HG03097 (cell line): ENCODE measurements at regions not wholly inside any gene's neighbourhood (a gene's known extent, or its start where the extent isn't known, plus 50 kb on each side); places are given as distances from the start of the nearest gene placed in this dataset.
"Not testable (repeated sequence)": the region's sequence is repeated elsewhere in the genome, so short reads cannot be mapped to it uniquely, and the experiment has no call there.

Experiments used
- ATAC-seq: cut with Tn5 transposase; IDR thresholded peaks from one replicate; pipeline ENCODE4 v1.9.1; 2021; ENCODE audit not compliant: unreplicated experiment, low FRiP score

DNA sequence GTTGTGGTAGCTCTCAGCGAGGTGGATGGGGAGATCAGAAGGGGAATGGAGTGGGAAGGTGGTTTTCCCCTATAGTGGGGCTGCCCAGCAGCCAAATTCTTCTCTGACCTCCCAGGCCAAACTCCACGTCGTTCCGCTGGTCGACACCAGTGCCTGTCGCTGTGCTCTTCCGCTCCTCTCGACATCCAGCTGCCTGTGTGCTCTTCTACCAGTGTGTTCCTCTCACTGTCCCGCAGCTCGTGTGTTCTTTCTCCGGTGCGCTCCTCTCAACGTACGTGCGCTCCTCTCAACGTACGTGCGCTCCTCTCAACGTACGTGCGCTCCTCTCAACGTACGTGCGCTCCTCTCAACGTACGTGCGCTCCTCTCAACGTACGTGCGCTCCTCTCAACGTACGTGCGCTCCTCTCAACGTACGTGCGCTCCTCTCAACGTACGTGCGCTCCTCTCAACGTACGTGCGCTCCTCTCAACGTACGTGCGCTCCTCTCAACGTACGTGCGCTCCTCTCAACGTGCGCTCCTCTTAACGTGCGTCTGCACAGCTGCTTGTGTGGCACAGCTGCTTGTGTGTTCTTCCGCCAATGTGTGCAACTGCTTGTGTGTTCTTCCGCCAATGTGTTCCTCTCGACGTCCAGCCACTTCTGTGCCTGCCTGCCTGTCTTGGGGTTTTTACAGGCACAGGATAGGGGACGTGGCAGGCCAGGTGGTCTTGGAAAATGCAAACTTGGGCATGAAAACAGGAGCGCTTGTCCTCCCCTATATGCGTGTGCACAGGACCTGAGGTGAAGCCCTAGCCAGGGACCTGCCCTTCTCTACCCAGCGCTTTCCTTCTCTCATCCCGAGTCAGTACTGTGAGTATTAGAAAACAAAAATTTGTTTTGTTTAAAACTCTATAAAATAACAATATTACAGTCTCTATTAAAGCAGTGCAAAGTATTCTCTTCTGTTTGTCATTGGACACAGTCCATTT is 991.1 kb downstream of the GBE1 start:
- ATAC-seq = no peak

DNA sequence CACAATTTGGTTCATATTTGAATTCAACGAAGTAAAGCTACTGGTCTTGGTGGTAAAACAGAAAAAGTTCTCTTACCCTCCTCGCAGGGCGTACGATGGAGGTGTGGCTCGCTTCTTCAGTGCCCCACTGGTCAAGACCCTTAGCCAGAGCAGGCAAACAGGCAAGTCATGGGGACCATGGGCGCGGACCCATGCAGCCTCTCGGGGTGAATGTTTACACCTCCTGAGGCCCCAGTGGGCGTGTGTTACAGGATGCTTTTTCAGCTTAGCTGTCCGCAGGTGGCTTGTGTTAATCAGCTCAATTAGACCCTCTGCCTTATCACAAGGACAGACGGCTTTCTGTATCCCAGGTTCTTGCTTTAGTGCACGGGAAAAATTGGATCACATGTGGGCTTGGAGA is 991.8 kb downstream of the GBE1 start:
- no peak for ATAC-seq

DNA sequence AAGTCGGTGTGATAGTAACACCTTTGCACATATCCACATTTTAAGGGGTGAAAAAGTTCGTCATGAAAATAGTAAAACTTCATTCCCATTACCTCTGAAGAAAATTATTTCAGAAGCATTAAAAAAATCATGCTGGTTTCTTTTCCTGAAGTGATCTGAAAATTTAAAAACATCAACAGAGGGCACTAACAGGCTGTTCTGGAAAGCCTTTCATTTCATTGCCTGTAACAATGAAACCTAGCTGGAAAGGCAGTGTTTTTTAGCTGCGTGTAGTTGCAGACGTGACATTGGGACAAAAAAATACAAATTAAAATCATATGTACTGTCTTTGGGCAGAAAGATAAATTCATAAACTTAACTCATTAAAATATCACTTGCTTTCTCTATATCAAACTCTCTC is 993.8 kb downstream of the GBE1 start:
- ATAC-seq = no peak

DNA sequence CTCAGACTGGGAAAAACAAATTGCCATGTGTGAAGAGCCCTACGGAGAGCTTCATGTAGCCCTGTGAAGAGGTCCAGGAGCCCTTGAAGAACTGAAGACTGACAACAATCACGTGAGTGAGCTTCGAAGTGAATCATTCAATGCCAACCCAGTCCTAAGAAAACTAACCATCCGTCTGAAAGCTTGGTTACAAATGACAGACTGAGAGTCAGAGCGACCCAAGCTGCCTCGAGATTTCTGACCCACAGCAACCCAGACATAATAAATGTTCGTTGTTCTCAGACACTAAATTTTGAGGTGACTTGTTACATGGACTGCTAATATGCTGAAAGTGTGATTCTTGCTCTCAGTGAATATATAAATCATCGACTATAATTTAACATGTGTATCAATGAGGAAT is 987.2 kb upstream of the ROBO1 start:
- ATAC-seq = no peak

DNA sequence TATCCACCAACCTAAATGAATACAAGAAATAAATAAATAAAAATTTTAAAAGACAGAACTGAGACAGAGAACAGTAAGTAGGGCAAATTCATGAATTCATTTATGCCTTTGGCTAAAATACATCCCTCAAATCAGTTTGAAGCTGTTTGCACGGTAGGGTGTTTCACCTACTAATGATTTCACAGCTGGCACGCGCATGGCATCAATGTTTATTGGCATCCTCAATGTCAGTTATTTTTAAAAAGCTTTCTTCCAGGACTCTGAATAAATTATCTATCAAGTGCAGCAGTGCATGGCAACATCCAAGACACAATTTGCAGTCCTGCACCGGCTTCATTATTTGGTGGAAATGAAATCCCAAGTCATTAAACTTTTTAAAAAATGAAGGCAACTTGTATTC is 985.2 kb upstream of the ROBO1 start:
- ATAC-seq = no peak

DNA sequence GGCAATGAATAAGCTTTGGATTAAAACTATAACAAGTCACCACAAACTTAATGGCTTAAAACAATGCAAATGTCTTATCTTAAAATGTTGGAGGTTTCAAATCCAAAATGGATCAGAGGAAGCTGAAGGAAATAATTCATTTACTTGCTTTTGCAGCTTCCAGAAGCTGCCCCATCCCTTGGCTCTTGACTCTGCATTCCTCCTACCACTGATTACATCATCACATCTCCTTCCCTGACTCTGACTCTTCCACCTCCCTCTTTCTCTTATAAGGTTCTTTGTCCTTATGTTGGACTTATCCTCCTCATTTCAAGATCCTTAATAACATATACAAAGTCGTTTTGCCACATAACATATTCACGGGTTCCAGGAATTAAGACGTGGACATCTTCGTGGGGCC is 982.8 kb upstream of the ROBO1 start:
- no peak for ATAC-seq

DNA sequence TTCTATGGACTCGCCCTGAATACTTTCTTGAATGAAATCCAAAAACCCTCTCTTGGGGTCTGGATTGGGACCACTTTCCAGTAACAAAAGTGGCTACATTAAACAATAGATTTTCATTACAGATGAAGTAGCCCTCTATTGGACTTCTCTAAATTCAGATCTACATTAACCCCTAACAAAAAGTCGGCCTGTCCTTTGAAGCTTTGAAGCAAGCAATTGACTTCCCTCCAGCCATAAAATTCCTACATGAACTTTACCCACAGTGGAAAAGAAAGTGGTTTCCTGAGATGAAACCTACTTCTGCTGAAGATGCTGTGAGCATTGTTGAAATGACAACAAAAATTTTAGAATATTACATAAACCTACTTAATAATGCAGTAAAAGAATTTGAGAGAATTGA is 967.1 kb upstream of the ROBO1 start:
- no peak for ATAC-seq

DNA sequence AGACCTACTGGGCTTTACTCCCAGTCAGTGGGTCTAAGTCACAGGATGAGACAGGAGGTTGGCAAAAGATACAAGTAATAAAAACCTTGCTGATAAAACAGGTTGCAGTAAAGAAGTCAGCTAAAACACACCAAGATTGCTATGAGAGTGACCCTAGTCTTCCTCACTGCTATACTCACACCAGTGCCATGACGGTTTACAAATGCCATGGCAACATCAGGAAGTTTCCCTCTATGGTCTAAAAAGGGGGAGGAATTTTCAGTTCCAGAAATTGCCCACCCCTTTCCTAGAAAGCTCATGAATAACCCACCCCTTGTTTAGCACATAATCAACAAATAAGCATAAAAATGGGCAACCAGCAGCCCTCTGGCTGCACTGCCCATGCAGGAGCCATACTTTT is 966.7 kb upstream of the ROBO1 start:
- ATAC-seq = no peak

DNA sequence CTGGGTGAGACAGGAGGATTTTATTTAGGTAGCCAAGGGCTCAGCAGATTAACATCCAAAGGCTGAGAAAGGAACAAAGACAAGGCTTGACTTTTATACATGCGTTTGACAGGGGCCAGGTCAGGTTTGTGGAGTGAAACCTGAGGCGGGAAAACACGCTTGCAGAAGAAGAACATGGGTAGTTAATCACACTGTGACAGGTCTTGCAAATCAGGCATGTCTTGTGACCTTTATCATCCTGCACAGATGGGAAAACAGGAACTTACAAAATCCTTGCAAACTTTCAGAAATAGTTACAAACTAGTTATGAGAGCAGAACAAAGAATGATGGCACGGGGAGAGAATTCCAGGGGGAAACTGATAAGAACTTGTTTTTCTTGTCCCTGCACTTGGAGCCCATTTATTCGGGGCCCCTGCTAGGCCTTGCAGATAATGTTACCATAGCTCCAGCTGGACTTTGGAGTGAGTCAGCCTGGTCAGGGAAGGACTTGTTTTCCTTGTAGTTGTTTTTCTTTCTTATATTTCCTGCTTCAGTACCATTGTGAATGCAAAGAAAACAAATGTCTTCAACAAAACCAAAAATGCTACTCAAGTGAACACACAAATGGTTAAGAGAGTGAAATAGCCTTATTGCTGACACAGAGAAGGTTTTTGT is 965.9 kb upstream of the ROBO1 start:
- ATAC-seq = no peak

DNA sequence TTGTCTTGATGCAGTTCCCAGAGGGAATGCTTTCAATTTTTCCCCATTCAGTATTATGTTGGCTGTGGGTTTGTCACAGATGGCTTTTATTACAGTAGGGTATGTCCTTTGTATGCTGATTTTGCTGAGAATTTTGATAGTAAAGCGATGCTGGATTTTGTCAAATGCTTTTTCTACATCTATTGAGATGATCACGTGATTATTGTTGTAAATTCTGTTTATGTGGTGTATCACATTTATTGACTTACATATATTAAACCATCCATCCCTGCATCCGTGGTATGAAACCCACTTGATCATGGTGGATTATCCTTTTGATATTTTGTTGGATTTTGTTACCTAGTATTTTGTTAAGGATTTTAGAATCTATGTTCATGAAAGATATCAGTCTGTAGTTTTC is 959.8 kb upstream of the ROBO1 start:
- ATAC-seq = not testable (repeated sequence)

DNA sequence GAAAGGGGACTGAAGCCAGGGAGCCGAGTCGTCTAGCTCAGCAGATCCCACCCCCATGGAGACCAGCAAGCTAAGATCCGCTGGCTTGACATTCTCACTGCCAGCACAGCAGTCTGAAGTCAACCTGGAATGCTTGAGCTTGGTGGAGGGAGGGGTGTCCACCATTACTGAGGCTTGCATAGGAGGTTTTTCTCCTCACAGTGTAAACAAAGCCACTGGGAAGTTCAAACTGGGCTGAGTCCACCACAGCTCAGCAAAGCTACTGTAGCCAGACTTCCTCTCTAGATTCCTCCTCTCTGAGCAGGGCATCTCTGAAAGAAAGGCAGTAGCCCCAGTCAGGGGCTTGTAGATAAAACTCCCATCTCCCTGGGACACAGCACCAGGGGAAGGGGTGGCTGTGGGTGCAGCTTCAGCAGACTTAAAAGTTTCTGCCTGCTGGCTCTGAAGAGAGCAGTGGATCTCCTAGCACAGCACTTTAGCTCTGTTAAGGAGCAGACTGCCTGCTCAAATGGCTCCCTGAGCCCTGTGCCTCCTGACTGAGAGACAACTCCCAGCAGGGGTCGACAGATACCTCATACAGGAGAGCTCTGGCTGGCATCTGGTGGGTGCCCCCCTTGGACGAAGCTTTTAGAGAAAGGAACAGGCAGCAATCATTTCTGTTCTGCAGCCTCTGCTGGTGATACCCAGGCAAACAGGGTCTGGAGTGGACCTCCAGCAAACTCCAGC is 942.0 kb upstream of the ROBO1 start:
- not testable (repeated sequence) for ATAC-seq

DNA sequence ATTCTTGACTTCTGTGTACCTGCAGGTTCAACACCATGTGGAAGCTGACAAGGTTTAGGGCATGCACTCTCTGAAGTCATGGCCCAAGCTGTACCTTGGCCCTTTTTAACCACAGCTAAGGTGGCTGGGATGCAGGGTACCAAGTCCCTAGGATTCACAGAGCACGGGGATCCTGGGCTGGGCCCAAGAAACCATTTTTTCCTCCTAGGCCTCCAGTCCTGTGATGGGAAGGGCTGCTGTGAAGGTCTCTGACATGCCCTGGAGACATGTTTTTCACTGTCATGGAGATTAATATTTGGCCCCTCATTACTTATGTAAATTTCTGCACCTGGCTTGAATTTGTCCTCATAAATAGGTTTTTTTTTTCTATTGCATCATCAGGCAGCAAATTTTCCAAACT is 937.5 kb upstream of the ROBO1 start:
- no peak for ATAC-seq

DNA sequence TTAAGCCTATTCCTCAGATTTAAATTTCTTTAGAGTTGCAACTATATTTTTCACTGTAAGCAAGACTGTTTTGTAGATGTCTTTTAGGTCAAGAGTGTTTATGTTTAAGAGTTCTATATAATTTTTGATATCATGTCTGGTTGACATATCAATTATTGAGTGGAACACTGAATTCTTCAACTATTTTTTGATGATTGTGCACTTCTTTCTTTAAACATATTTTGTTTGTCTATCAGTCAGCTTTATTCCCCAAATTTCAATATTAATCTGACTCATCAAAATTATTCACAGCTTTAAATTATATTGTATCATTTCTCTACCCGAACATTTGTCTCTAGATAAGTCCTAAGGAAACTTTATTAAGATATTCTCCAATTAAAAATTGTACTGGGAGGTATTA is 933.6 kb upstream of the ROBO1 start:
- ATAC-seq = no peak

DNA sequence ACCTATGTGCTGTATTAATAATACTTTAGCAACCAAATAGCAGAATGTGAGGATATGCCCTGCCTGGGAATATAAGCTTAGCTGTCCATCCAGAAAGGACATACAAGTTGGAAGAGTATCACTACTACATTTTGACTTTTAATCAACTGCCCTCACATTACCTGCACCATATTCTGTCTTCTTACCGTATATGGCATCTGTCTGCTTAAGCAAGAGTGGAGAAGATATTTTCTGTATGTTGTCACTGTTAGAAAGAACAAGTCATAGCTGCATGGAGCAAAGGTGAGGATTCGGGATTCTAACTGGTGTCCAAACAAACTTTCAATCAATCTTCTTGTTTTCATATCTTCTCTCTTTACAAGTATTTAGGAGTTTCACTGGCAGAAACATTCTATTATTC is 929.5 kb upstream of the ROBO1 start:
- ATAC-seq = no peak

DNA sequence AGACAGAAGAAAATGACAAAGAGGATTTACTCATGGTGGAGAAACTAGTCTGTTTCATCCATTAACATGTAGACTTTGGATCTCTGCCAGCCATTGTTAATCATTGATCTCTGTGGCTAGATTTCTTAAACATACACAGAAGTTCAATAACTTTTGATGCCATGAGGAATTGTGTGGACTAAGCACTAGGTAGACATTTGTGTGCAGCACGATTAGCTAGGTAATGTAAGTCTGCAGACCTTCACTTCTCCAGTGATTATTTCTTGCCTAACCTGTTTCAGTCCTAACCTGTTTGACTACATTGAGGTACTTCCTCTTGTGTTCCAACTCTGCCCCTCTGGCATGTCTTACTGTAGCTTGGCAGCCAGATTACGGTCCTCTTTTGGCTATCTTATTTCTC is 928.5 kb upstream of the ROBO1 start:
- ATAC-seq = no peak

DNA sequence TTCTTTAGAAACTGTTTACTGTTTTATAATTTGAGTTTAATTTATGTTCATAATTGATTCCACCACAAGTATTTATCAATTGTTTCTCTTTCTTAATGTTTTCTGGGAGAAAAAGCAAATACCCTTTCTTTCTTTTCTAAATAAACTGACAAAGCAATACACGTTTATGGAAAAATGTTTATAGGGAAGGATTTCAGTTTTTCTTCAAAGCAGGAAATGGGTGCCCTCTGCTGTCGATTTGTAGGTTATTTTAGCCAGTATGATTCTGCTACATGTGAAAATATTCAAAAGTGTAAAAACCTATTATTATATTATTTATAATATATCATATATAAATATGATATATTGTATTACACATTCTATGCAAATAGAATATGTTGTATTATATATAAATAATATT is 921.0 kb upstream of the ROBO1 start:
- ATAC-seq = no peak

DNA sequence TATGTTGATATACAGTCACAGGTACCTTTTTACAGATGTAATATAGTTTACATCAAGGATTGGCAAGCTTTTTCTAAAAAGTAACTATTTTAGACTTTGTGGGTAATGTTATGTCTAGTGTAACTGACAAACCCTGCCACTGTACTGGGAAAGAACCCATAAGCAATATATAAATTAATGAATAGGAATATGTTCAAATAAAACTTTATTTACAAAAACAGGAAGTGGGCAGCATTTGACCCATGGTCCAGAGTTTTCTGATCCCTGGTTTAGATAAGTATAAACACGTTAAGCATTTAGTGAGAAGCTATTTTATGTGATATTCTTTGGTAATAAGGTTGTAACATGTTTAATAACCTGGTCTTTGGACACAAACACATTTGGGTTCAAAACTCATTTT is 915.2 kb upstream of the ROBO1 start:
- ATAC-seq = no peak

DNA sequence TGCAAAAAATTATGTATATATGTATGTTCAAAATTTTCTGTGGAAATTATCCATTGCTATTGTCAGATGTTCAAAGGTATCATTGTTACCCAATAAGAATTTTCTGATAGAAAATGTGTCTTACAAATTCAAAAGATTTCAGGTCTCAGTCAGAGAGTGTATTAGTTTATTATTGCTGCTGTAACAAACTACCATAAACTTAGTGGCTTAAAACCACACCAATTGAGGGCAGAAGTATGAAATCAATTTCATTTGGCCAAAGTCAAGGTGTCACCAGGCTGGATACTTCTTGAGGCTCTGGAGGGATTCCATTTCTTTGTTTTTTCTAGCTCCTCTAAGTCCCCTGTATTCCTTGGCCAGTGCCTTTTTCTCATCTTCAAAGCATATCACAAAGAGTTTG is 914.4 kb upstream of the ROBO1 start:
- ATAC-seq = no peak

DNA sequence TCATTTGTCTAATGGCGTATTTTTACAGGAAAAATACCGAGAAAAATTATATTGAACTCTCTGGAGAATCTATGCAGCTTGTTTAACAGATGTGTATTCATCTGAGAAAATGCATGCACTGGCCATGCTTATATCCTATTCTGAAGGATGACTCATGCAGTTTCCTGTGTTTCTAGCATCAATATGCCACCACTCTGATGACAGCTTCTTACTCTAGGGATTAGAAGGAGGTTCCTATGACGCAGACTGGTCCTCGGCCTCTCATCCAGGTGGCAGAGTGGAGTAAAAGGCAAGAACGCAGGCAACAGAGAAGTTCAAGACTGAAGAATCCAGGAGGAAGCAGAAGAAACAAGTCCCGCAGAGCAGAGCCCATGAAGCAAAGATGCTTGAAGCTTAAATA is 910.0 kb upstream of the ROBO1 start:
- ATAC-seq = no peak

DNA sequence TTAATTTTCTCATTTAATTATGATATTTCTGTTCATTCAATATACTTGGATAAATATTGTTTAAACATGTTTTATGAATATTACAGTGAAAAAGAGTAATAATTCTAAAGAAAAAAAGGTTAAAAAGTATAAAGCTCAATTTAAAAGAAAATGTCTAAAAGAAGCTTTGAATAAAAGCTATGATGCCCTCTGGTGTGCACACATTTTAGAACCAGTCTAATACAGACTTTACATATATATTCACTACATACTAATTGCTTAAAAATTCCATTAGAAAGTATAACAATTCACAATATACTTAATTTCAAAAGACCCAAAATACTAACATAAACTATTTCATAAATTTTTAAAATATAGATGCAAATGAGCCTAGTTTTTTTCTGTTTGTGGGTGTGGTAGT is 909.1 kb upstream of the ROBO1 start:
- ATAC-seq = no peak

DNA sequence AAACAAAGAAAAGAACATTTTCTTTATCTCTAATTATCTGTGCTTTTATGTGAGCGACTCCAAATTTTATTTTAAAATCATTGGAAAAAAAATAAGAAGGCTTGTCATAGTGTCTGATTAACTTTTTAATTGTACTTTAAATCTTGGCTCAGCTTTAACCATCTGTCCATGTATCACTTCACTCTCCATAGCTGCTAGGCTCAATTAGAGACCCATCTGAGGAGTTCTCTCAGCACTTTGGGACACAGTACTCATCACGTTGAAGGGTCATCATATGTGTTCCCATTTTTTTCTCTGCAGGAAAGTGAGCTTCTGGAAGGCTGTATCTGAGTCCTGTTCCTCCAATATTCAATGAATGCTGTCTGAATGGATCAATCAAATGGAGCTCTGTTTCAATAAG is 908.5 kb upstream of the ROBO1 start:
- no peak for ATAC-seq

DNA sequence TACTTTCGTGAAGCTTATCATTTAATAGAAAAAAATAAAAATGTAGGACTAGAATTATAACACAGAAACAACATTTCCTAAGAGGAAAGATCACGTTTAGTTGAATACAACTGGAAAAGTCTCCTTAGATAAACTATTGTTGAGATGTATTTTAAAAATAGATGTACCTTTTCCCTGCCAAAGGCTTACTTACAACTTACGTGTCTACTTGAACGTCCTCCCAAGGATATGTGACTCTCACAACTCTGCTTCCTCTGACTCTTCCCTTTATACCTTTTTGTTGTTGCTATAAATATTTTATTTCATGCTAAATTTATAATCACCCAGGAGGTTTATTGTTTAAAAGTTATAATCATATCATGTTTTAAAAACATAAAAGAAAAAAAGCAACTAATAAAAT is 908.0 kb upstream of the ROBO1 start:
- ATAC-seq = no peak
